Pancreas (tissue), 10 donors: ENCODE measurements at regions not wholly inside any gene's neighbourhood (a gene's known extent, or its start where the extent isn't known, plus 50 kb on each side); places are given as distances from the start of the nearest gene placed in this dataset.

Source experiments
- ATAC-seq, 4 donors: fragments of 200-7000 bp; cut with Tn5 transposase; one replicate each; pipeline versions ENCODE4 v1.8.0 to v1.9.1; 2020; ENCODE audit warnings: mild to moderate bottlenecking in 4 of 4, moderate library complexity in 4 of 4
- DNase-seq, 6 donors: peaks; one replicate each; pipeline ENCODE4 v3.0.0-alpha.2; 2020
- FAIRE-seq: peaks from 2 replicates; lab custom pipeline; 2012; peaks lifted over from hg19 to GRCh38; lab: Jason Lieb, UNC
- H3K27ac ChIP-seq, 4 donors: fragments of 200-600 bp; sonication (generic); 1 replicate in 3 of 4; 2 replicates in 1 of 4; pipeline versions ENCODE4 v1.5.0 to v1.8.0; 2020
- H3K27me3 ChIP-seq, 4 donors: fragments of 200-600 bp; one replicate each; pipeline ENCODE4 v1.8.0; 2021
- H3K36me3 ChIP-seq, 3 donors: fragments of 200-600 bp; sonication (generic) in 1 of 3; one replicate each; pipeline versions ENCODE4 v1.5.0 to v1.8.0; 2020 to 2021
- H3K4me1 ChIP-seq, 3 donors: fragments of 200-600 bp; one replicate each; pipeline ENCODE4 v1.8.0; 2021
- H3K4me3 ChIP-seq, 4 donors: fragments of 200-600 bp; sonication (generic) in 2 of 4; one replicate each; pipeline versions ENCODE4 v1.5.0 to v1.8.0; 2020 to 2021
- H3K9me3 ChIP-seq, 4 donors: fragments of 200-600 bp; one replicate each; pipeline ENCODE4 v1.8.0; 2021
- WGBS, 2 donors: extraction: QIAGEN DNeasy Blood & Tissue Kit; methylation state at CpG; one replicate each; pipeline ENCODE4 v1.1.7; 2013; 5-methylcytosine and 5-hydroxymethylcytosine counted together
- intact Hi-C, 3 donors: fragments of 100-400 bp; cut with DNase I; formaldehyde crosslinking; loops; one replicate each; pipeline versions ENCODE4 v1.11.1 to v1.14.2; 2022
- TF ChIP-seq, protein P1 (sequence below), 4 donors: fragments of 200-600 bp; sonication (generic) in 3 of 4; IDR thresholded peaks; one replicate each; pipeline versions ENCODE4 v1.5.0 to v1.8.0; 2021; ENCODE audit warnings: antibody characterized with exemption in 4 of 4
- donor health status: healthy with polysubstance abuse.
- donor health status: DM: no; HTN: no; CAD: no; lungs with moderate emphysema.
- donor health status: DM: no; HTN: no; CAD: no.
- donor health status: control.
- donor health status: control.
- donor health status: Bipolar disorder and iron deficiency.
- donor health status: DM: yes; HTN: yes; CAD: no.
- donor health status: DM: no; HTN: no; CAD: no.
- donor health status: DM: no; HTN: no; CAD: no.
- donor health status: DM: yes; HTN: yes; CAD: no.

DNA sequence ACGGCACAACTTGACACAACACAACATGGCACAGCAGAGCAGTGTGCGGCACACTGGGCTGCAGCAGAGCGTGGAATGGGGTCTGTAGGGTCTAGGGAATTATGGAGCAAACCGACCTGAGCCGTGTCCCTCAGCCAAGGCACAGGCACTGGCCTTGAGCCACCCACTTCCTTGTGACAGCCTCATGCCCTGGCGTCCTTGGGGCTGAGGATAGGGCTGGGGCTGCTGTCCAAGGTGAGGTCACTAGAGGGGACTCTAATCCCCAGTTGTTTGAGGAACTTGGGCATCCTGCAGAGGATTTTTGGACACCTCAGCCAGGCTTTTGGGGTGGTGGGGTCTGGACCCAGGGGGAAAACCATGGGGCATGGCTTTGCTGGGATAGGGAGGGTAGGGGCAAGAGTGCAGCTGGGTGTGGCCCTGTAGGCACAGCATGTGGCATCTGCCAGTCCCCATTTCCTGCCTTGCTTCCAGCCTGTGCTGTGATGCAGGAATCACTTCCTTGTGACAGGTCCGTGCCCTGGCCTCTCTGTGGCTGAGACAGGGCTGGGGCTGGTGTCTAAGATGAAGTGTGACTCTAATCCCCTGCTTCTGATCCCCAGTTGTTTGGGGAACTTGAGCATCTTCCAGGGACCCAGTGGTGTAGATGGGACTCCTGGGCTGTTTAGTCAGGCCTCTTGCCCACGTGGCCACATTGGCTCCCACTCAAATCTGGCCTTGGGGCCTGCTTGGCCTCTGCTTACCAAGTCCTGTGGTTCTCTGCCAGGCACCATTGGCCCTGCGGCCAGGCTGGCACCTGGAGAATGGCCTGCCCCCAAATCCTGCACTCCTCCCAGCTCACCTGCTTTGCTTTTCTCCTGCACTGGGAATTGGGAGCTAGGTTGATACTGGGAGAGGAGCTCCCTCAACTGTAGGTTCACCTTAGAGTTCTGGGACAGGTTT is 78.5 kb downstream of the SCGB2B2 start:
- Histone ChIP-seq H3K36me3 (no peaks in the 10 kb centered on the region), H3K4me1 (peaks cover 0 to 25% (median 3%) of the 10 kb centered on the region in 3 donors), H3K27me3 (no peaks in the 10 kb centered on the region), H3K4me3 (no peak overlapping the region), H3K9me3 (no peaks in the 10 kb centered on the region), H3K27ac (no peak overlapping the region)
- WGBS, 2 donors = 55 to 58% methylated on average over 9 of the region's 9 CpGs
- DNase-seq = peak; percentile 58 to 86 (median 70)
- peak; percentile 55 to 80 (median 69) for ATAC-seq
- TF ChIP-seq, protein P1, sequence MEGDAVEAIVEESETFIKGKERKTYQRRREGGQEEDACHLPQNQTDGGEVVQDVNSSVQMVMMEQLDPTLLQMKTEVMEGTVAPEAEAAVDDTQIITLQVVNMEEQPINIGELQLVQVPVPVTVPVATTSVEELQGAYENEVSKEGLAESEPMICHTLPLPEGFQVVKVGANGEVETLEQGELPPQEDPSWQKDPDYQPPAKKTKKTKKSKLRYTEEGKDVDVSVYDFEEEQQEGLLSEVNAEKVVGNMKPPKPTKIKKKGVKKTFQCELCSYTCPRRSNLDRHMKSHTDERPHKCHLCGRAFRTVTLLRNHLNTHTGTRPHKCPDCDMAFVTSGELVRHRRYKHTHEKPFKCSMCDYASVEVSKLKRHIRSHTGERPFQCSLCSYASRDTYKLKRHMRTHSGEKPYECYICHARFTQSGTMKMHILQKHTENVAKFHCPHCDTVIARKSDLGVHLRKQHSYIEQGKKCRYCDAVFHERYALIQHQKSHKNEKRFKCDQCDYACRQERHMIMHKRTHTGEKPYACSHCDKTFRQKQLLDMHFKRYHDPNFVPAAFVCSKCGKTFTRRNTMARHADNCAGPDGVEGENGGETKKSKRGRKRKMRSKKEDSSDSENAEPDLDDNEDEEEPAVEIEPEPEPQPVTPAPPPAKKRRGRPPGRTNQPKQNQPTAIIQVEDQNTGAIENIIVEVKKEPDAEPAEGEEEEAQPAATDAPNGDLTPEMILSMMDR (IDR thresholded peaks at IDR 0.05) = no peak
- intact Hi-C loops = no loop called here
- FAIRE-seq = no peak

DNA sequence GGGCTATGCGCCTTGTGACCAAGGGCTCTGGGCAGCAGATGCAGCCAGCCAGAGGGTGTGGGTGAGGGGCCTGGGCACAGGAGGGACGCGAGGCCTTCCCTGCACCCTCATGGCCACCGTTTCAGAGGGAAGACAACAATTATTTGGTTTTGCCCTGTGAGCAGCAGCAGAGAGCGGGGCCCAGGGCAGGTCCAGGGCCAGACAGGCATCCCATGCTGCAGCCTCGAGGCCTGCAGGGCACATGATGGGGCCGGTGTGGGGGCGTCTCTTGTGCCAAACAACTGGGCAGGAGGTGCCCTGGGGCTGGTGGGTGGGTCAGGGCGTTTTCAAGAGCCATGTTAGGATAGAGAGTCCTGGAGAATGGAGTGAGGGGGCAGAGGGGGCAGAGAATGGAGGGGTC is 79.4 kb downstream of the SCGB2B2 start:
- H3K4me1 ChIP-seq = peaks cover 0 to 25% (median 3%) of the 10 kb centered on the region in 3 donors
- intact Hi-C loops = no loop called here
- WGBS, 2 donors = 90% methylated on average over 9 of the region's 9 CpGs
- TF ChIP-seq, protein P1 (IDR thresholded peaks at IDR 0.05) = no peak
- H3K9me3 ChIP-seq = no peaks in the 10 kb centered on the region
- no peak overlapping the region for H3K27ac ChIP-seq
- H3K27me3 ChIP-seq = no peaks in the 10 kb centered on the region
- ATAC-seq (no peak), FAIRE-seq (no peak), DNase-seq (peak in 2 of 6 donors; percentile 39 to 58)
- H3K4me3 ChIP-seq = no peak overlapping the region
- no peaks in the 10 kb centered on the region for H3K36me3 ChIP-seq

DNA sequence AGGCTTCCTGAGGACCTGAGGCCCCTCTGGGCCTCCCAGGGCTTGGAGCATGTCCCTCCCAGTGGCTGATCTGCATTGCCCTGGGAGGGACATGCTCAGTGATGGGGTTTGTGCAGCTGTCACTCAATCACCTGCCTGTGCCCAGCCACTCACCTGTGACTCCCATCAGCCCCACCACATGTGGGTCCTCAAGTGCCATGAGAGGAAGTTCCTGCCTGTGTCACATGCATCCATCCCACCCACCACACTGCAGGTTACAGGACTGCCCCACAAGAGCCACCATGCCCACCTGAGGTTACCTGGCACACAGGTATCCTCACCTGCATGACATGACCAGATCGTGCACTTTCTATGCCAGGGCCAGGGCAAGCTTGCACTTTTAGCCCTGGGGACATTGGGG is 80.0 kb downstream of the SCGB2B2 start:
- 70 to 84% methylated on average over 1 of the region's 1 CpG for WGBS, 2 donors
- no peaks in the 10 kb centered on the region for H3K27me3 ChIP-seq
- TF ChIP-seq, protein P1 (IDR thresholded peaks at IDR 0.05) = no peak
- no peaks in the 10 kb centered on the region for H3K36me3 ChIP-seq
- no peak overlapping the region for H3K4me3 ChIP-seq
- H3K9me3 ChIP-seq = no peaks in the 10 kb centered on the region
- H3K4me1 ChIP-seq = peaks cover 0 to 25% (median 3%) of the 10 kb centered on the region in 3 donors
- DNase-seq = peak in 1 of 6 donors; percentile 15
- intact Hi-C loops = no loop called here
- no peak for FAIRE-seq
- ATAC-seq = no peak
- no peak overlapping the region for H3K27ac ChIP-seq

DNA sequence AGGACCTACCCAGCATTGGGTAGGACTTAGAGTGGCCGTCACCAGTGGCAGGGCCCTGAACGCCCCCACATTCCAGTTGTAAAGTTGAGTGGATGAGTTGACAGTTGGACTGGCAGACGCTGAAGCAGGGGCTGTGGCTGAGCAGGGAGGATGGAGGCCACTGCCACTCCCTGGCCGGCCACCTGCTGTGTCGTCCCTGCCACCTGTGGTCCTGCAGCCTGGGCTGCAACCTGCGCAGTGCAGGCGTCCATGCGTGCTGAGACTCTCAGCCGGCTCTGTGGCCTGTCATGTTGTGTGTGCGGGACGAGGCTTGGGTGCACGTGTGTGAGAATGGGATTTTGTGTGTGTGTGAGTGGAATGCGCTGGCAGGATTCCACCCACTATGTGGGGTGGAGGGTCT is 80.8 kb downstream of the SCGB2B2 start:
- Histone ChIP-seq H3K27ac (no peak overlapping the region), H3K36me3 (no peaks in the 10 kb centered on the region), H3K27me3 (no peaks in the 10 kb centered on the region), H3K4me3 (no peak overlapping the region), H3K9me3 (no peaks in the 10 kb centered on the region), H3K4me1 (peaks cover 0 to 25% (median 3%) of the 10 kb centered on the region in 3 donors)
- no peak for FAIRE-seq
- DNase-seq = peak in 2 of 6 donors; percentile 33 to 71
- ATAC-seq = no peak
- TF ChIP-seq, protein P1 (IDR thresholded peaks at IDR 0.05) = no peak
- 94 to 96% methylated on average over 13 of the region's 13 CpGs for WGBS, 2 donors
- intact Hi-C loops = no loop called here

DNA sequence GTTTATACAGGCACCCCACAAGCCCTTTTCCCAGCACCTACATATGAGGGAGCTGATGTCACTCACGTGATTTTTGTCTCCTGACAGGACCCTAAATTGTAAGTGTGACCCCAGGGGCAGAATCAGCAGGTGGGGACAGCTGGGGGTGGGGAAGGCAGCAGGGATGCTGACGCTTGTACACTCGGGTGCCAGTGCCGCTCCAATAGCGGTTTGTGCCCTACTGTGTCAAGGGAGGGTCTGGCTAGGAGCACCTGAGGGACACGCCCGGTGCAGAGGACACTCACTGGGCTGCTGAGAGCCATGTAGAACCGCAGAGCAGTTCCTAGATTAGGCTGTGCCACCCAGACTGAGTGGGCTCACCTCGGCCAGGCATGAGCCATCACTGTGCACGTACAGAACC is 81.3 kb downstream of the SCGB2B2 start:
- TF ChIP-seq, protein P1 (IDR thresholded peaks at IDR 0.05) = no peak
- no peak for FAIRE-seq
- no peaks in the 10 kb centered on the region for H3K36me3 ChIP-seq
- H3K27ac ChIP-seq = no peak overlapping the region
- ATAC-seq = no peak
- H3K27me3 ChIP-seq = no peaks in the 10 kb centered on the region
- no peaks in the 10 kb centered on the region for H3K9me3 ChIP-seq
- peak in 2 of 6 donors; percentile 33 to 36 for DNase-seq
- H3K4me3 ChIP-seq = no peak overlapping the region
- intact Hi-C loops = no loop called here
- WGBS, 2 donors = 82% methylated on average over 10 of the region's 10 CpGs
- peaks cover 0 to 25% (median 3%) of the 10 kb centered on the region in 3 donors for H3K4me1 ChIP-seq
